HPDE6-E6E7 (cell line): ENCODE measurements at regions not wholly inside any gene's neighbourhood (a gene's known extent, or its start where the extent isn't known, plus 50 kb on each side); places are given as distances from the start of the nearest gene placed in this dataset.
"Not testable (repeated sequence)": the region's sequence is repeated elsewhere in the genome, so short reads cannot be mapped to it uniquely, and the experiment has no call there.

Experiments used
- DNase-seq: peaks from one replicate; pipeline ENCODE4 v3.0.0; 2011; ENCODE audit warnings: missing footprints; ENCODE audit errors: extremely low spot score

DNA sequence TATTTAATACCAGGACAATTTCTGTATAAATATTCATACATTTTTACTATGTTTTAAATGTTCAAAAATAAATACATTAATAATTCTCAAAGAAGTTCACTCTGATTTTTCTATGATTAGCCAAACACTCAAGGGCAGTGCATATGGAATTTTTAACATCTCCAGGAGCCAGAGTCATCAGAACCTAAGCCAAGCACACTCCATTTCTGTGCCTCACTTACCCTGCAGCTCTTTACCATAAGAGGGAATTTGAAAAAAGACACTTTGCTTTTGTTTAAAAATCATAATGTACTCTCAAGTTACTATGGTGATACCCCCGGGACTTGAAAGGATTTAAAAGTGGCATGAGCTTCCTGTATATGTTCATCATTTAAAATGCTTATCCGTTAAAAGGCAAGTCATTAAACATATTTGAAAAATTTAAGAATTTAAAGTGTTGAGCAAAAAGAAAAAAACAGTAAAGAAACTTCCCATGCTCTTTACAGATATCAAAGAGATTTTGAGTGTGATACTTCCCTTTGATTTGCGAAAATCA, 747.4 kb upstream of the NECTIN3 start:
- no peak for DNase-seq

DNA sequence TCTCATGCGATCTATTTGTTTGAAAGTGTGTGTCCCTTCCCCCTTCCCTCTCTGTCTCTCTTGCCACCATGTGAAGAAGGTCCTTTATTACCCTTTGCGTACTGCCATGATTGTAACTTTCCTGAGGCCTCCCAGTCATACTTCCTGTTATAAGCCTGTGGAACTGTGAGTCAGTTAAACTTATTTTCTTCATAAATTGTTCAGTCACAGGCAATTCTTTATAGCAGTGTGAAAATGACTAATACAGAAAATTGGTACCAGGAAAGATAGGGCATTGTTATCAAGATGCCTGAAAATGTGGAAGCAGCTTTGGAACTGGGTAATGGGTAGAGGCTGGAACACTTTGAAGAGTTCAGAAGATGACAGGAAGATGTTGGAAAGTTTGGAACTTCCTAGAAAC, 743.7 kb upstream of the NECTIN3 start:
- DNase-seq, result no peak

DNA sequence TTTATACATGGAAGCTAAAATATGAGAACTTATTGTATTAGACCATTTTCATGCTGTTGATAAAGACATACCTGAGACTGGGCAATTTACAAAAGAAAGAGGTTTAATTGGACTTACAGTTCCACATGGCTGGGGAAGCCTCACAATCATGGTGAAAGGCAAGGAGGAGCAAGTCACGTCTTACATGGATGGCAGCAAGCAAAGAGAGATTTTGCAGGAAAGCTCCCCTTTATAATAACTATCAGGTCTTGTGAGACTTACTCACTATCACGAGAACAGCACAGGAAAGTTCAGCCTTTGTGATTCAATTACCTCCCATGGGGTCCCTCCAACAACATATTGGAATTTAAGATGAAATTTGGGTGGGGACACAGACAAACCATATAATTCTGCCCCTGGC, 740.1 kb upstream of the NECTIN3 start:
- not testable (repeated sequence) for DNase-seq

DNA sequence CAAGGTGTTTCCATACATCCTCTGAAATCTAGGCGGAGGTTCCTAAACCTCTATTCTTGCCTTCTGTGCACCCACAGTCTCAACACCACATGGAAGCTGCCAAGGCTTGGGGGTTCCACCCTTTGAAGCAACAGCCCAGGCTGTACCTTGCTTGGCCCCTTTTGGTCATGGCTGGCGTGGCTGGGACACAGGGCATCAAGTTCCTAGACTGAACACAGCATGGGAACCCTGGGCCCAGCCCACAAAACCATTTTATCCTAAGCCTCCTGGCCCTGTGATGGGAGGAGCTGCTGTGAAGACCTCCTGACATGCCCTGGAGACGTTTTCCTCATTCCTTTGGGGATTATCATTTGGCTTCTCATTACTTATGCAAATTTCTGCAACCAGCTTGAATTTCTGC, 739.0 kb upstream of the NECTIN3 start:
- DNase-seq, result no peak

DNA sequence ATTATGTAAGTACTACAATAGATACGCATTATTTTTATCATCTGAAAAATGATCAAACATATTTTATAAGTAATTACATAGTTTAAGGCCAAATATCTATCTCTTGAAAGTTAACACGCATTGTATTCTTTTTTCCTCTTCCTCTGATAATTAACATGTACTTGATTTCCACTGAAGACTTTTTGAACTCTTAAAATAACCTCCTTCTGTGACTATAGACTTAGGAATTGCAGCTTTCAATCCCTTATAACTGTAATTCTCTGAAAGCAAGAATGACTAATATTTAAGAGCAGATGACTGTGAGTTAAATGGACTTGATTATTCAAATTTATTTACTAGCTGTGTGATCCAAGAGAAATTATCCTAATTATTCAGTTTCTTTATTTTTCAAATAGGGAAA, 730.6 kb upstream of the NECTIN3 start:
- no peak for DNase-seq

DNA sequence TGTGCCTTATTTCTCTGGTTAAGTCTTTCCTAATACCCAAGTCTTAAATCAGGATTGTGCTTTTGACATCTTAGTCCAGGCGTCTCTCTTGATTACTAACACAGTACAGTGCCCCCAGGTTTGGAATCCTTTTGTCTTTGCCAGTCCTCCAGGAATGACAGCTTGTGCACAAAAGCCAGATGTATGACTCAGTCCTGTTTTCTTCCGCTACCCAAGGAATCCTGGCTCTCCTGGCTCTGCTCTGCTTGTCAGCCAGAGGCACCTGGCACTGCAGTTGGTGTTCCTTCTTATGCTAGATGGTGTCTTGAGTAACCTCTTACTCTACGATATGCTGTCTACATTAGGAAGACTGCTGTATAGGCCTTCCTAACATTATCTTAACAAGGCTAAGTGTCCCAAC, 728.2 kb upstream of the NECTIN3 start:
- DNase-seq, result peak; percentile 51

DNA sequence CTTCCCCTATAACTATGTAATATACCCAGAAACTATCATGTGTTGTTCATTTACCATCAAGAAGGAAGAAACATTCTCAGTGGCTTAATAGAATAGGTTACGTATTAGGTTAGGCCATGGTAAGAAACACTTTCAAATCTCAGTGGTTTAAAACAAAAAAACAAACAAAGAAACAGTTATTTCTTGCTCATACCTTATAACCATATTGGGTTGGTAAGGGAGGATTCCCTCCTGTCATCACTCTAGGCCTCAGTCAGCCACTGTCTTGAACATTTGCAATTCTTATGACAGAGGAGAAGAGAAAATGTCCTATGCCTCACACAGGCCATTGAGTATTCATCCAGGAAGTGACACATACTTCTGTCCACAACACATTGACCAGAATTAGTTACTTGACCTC, 727.7 kb upstream of the NECTIN3 start:
- DNase-seq, result no peak

DNA sequence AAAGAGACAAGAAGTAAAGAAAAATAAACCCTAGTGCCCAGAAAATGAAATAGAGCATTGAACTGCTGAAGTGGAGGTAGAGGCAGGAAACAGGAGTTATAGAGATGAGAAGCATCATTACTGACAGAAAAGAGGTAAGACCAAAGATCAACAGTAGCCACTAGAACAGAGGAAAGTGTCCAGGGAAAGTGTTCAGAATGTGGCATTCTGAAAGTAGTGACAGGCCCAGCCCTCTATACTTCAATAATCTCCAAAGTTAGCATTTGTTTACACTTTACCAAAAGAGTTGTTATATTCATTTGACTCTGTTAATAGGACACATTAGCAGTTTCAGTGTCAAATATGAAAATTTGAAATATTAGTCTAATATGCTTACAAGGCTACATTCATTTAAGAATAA, 727.1 kb upstream of the NECTIN3 start:
- DNase-seq, result no peak

DNA sequence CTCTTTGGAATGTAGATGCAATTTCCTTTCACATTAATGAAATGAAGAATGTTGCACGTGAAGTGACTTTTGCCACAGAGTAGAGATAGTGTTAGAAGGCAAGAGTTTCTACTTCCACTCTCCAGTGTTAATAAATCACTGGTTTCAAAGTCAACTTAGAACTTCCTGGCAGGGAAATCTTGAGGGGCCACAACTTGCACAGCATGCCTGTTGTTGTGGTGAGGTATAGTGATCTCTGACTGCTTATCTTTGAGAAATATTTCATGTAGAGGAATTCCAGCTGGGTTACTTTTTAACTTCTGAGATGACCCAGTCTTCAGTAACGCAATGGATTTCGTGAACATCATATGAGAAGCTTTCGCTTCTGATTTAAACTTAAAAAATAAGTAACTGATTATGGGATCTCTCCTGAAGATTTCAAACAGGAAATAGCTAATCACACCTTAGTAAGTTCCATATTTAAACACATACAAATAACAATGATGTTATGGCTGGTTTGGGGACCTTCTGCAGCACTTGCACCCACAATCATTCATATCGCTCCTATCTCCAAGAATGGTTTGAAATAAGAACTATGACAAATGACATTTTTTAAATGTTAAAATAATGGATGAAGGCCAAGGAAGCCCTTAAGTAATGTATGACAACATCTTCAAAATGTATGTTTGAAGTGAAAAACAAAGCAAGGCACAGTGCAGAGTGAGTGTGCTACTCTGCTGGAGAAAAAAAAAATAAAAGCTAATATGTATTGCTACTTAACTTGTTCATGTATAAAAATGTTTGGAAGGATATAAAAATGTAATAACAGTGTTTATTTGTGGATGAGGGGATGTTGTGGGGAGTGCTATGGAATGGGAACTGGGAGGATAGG, 726.5 kb upstream of the NECTIN3 start:
- DNase-seq, result no peak

DNA sequence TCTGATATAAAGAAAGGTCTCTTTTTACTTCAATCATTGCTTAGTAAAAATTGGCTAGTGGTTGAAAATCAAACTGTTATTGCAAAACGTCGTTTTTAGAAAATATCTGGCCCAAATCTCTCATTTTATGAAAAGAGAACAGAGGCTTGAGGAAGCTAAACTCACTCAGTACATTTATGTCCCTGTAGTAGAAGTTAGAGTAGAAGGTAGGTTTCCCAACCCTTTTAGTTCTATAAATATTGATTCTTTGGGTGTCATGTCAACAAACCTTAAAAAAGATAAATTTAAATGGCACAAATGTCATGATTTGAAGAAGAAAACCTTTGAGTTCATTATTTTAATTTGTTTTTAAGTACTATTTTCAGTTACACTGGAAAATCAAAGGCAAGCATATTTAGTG, 722.3 kb upstream of the NECTIN3 start:
- DNase-seq, result no peak

DNA sequence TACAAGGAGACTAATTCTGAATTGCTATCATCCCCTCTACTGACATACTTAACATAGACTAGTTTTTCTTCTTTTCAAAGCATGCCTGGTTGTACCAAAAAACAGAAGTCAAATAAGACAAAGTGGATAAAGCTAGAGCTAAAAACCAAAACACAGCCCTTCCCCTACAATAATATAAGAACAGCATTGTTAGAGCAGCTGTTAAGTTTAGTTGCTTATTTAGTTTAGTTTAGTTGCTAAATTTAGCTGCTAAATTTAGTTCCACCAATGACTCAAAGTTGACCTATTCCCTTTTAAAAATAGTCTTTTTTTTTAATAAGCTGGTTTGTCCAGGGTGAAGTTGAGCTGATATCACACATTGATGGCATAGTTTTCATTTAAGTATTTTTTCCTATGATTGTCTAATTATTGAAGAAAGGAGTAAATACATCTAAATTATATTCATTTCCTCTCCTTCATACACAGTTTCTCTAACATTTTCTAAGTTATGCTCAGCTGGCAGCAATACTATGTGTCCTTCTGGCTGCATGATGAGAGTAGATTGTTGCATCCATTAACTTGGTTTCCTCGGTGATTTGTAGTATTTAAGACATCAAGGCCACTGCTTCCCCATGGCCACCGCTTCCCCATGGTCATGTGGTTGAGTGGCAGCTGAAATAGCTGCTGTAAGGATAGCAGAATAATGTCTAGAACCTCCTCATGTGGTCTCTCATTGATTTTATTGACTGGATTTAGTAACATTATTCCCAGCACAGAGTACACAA, 718.6 kb upstream of the NECTIN3 start:
- DNase-seq, result no peak

DNA sequence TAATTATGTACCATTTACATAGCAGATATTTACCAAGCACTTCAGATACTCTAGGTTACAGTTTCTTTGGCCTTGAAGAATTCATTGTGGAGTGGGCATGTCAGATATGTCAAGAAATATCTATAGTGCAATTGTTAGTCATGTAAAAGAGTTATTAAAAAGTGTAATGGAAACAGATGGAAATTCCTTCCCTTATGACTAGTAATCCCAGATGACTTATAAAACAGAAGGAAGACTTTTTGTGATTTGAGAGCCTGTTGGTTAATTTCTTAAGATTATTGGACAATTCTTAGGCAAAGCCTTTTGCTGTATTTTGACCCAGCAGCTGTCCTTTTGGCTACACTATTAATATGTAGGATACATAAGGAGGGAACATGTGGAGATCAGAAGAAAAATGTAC, 708.9 kb upstream of the NECTIN3 start:
- DNase-seq, result no peak

DNA sequence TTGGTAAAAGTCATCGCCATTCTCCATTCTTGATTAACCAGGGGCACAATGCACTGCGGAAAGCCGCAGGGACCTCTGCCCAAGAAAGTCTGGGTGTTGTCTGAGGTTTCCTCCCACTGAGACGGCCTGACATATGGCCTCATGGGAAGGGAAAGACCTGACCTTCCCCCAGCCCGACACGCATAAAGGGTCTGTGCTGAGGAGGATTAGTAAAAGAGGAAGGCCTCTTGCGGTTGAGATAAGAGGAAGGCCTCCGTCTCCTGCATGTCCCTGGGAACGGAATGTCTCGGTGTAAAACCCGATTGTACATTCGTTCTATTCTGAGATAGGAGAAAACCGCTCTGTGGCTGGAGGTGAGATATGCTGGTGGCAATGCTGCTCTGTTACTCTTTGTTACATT, 704.3 kb upstream of the NECTIN3 start:
- DNase-seq, result not testable (repeated sequence)

DNA sequence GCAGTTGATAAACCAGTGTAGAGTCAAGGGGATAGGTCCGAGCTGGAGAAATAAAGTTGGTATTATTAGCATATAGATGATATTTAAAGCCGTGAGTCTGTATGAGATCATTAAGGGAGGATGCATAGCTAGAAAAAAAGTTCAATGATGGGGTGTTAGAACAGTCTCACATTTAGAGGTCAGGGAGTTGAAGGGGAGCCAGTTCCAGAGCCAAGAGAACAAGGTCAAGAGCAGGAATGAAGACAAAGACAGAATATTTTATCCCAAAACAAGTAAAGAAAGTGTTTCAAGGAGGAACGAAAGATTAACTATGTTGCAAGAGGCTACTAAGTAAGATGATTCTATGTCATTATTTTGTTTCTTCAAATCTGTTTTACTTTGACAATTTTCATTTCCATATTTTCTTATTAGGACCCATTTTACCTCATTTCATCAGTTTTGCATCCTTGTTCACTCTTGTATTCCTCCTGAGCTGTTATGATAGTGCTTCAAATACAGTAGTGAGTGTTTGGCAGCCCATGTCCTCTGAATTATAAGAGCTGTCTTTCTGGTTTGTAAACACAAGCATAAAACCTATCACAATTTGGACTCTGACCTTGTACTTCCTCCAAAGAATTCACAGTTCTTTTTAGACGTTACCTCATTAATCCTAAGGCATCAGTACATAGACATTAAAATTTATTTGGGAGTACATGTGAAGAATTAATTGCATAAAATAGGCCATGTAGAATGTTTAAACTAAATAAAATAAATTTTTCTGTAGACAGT, 695.7 kb upstream of the NECTIN3 start:
- no peak for DNase-seq

DNA sequence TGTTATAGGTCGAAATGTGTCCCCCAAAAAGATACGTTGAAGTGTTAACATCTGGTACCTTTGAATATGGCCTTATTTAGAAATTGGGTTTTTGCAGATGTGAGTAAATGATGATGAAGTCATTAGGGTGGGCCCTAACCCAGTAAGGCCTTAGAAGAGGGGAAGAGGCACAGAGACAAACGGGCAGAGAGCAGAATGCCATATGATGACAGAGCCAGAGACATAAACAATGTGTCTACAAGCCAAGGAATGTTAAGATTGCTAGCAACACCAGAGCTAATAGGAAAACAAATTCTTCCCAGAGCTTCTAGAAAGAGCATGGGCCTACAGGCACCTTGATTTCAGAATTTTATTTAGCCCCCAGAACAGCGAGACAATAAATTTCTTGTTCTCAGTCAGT, 693.1 kb upstream of the NECTIN3 start:
- DNase-seq, result no peak

DNA sequence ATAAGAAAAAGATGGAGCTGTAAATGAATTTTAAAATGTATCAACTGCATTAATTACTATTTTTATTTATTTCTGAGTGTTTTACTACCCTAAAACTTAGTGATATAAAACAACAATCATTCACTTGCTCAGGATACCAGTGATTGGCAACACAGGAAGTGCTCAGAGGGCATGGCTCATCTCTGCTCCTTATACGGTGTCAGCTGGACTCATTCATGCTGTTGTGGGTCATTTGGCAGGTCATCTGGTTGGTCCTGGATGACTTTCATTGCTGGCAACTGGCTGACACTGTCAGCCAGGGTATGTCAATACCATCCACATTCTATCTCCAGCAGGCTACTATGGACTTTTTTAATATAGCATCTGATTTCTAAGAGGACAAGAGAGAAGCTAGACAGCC, 689.6 kb upstream of the NECTIN3 start:
- DNase-seq, result no peak

DNA sequence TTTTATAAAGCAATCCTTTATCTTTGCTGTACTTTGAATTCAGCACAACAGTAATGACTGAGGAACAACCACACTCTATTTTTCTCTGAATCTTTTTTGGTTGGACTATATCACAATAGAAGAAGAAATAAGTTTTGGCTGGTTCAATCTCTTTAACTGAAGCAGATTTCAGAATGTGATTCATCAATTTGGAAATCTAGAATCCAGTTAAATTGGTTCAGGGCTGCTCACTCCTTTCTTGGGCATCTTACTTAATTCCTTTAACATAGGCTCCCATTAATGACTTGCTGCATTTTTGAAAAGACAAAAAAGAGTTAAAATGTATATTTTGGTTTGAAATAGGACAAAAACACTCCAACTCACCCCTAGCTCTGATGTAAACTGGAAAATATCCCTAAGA, 688.3 kb upstream of the NECTIN3 start:
- DNase-seq, result no peak

DNA sequence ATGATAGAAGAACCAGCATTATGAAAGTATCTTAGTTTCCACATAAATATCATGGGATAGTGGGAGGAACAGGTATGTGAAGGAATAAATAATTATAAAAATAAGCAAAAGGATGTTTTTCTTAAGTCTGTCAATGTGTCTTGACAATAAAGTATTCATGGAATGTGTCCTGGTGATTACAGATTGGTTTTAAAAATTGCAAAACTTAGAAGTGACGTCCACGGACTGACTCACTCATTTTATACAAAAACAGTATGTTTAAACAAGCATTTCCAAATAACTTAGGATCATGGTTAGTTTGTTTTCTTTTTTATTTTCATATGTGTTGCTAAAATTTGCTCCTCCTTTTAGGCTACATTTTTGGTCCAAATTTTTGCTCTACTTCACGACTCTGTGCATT, 687.0 kb upstream of the NECTIN3 start:
- no peak for DNase-seq

DNA sequence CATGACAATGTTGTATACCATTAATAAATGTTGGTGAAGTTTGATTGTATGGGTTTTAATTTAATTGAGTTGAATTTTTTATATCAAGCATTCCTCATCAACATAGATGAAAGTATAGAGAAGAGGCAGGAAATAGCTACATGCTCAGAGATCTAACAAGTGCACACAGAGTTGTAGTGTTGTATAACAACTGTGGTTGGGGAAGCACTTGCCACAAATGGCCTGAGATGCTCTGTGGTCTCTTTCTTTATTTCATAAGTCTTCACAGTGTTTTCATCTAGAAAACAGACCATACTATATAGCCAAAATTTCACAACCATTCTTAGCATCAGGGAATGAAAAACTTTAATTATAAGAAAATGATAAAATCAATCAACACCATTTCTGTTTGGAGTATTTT, 682.6 kb upstream of the NECTIN3 start:
- DNase-seq, result no peak

DNA sequence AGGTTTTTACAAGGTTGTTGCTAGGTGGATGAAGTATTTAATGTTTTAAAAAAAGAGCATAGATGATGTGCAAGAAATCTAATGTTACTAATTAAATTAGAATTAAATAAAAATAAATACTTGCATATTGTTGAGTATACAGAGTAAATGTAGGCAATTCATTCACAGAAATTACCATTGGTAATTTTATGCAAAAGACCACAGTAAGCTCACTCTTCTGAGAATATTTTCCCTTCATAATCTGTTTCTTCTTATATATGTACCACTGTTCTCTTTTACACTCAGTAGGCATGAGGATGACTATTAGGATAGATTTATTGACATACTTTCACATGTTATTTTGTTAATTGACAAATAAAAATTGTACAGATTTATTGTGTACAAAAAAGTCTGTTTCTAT, 681.2 kb upstream of the NECTIN3 start:
- no peak for DNase-seq

DNA sequence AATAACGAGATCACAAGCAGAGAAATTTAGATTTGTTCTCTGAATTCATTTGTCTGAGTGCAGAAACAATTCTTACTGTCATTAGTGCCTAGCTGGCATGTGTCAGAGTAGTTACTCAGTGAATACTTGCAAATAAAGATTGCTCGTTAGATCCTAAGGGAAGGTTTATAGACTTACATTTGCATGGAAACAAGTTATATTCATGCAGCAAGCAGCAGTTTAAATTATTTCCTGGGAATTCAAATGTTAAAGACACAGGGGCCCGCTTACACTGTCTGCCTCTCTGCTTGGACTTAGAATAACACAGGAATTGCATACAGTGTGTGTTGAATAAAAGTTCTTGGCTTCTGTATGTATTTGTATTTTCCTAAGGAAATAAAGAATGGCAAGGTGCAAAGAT, 680.6 kb upstream of the NECTIN3 start:
- no peak for DNase-seq
